NCI-H446 (cell line): ENCODE measurements at regions not wholly inside any gene's neighbourhood (a gene's known extent, or its start where the extent isn't known, plus 50 kb on each side); places are given as distances from the start of the nearest gene placed in this dataset.

Source experiments
- DNase-seq, 2 experiments: peaks; one replicate each; lab custom pipeline; 2025; lab: John Stamatoyannopoulos, UW

GRCh38 chr4:140316799-140317198 lies 56.6 kb upstream of the SCOC start:
- DNase-seq, result no peak

GRCh38 chr4:140315970-140316369 lies 57.5 kb upstream of the SCOC start:
- no peak for DNase-seq

DNA sequence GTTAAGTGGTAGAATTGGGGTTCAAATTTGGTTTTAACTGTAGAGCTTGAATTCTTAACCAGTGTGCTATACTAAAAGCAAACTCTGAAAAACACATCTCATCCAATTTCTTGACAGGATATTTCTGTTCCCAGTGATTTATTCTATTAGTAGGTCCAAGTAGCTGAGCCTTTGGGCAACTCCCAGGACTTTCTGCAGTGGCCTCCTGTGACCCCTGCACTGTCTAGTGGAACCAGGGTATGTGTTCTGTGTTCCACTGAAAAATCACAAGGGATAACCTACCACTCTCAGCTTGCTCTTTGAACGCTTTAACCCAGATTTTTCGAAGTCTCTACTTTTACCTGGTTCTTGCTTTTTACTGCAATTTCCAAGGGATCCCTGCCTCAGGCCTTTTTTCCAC lies 58.0 kb upstream of the SCOC start:
- no peak for DNase-seq

DNA sequence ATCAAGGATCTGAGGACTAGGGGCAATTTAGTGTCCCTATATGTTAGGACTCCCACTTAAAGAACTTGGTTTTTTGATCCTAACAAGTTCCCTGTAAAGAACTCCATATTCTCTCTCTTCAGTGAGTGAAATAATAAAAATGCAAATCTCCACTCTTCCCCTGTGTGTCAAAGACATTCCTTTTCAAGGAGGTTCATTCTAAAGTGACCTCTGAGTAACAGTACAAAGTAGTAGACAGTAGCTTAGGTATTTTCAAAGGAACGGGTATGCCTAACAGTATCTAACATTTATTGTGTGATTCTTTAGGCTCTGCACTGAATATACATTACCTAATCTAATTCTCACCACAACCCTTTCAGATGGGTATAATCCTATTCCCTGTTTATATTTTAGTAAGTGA lies 58.4 kb upstream of the SCOC start:
- DNase-seq, result no peak

DNA sequence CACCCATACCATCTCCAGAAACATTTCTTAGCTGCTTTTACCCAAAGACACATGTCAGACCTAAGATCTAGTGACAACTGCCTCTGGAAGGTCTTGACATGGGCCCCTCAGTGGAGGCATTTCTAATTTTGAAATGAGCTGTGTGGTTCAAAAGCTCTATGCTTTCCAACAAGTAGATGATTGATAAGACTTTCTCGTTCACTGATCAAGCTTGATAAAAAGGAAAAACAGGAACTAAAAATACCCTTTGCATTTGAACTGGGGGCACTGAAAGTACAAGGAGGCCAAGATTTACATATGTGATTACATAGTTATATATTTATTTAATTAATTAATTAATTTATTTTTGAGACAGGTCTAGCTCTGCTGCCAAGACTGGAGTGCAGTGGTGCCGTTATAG lies 61.3 kb upstream of the SCOC start:
- DNase-seq, result no peak

- no peak for DNase-seq
Measured at GRCh38 chr4:140311257-140311835, 62.1 kb upstream of the SCOC start.

GRCh38 chr4:140309124-140309870 lies 64.1 kb upstream of the SCOC start:
- DNase-seq, result no peak

GRCh38 chr4:140308366-140309123 lies 64.9 kb upstream of the SCOC start:
- peak in 1 of 2 experiments; percentile 74 for DNase-seq

DNA sequence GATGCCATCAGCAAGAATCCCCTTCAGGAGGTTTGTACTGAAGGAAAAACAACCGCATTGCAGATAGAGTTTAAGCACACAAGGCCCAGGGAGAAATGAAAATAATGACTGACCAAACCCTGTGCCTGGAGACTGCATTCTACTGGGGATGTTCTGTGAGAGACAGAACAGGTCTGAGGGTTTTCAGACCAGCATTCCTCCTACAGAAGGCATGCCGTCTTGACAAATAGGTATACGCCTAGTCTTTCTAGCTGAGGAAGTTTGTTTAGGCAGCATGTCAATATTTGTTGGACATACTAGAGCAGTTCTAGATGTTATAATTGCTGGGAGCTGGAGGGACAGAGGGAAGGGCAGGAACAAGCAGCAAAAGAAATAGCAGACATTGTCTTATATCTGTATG lies 68.4 kb upstream of the SCOC start:
- no peak for DNase-seq

DNA sequence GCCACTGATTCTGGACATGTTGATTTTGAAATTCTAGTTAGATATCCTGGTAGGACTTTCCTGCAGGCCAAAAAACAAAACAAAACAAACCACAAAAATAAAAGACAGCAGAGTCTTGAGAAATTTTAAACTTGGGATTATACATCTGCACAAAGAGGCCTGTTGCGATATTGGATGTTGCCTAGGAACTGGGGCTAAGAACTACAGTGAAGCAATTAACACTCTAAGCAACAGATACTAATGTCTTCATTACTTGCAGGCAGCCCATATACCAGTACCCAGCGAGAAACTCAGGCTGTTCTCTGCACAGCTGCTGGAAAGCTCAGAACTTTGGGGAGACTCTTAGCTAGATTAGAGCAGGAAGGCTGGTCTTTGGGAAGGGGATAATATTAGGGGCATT lies 69.1 kb upstream of the SCOC start:
- no peak for DNase-seq

DNA sequence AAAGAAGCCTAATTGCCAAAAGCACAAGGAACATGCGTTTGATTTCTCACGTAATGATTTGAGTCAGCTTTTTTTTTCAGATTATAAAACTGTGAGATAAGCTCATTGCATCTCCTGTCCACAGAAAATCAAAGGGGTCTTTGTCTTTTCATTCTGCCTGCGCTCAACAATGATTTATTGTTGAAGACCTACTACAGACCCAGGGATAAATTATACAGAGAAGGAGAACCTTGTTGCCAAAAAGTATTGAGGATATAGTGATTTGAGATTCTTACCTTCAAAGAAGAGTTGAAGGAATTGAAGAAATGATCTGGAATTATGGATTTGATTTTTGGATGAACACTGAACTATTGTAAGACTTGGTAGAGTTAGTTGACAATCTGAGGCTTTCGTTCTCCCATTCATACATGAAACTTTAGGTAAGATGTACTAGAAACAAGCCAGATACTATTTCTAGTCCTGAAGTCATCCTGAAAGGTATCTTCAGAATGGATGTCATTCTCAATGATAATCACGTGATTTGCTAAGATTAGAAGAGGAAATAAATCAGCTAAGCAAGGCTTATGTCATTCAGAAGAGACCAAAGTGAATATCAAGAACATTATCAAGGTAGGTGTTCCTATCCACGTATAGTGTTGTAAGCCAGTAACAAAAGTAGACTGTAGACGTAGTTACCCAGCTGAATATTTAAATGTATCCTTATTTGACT lies 71.1 kb upstream of the SCOC start:
- no peak for DNase-seq

GRCh38 chr4:140300271-140300970 lies 73.0 kb upstream of the SCOC start:
- no peak for DNase-seq

DNA sequence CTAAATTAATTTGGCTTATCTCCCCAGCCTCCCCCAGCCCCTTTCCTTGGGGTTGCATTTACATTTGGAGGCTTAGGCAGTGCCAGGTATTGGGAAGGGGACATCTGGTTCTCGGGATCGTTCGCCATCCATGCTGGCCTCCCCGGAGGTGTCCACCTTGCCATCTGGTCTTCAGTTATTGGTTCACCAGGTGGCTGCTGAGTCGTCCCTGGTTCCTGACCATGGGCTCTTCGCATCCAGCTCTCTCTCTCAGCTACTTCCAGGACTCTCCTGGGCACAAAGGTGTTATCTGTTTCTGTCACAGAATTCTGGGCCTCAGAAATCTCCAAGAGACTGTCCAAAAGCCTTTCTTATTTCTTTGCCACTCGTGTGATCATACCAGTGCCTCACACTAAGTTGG lies 75.4 kb upstream of the SCOC start:
- DNase-seq, result no peak

DNA sequence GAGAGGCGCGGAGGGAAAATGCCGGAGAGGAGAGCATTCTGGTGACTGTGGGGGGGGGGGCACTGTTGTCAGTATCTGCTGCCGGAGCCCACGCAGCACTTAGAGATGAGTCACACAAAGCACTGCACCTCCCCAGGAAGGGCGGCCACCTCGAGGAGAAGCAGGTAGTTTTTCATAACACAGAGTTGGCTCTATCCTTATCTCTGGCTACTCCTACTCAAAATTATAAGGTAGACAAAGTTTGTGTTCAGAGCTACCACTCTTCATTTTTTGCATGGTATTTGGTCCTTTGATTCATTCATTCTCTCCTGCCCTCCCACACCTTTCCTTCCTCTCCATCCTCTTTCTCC lies 76.2 kb upstream of the SCOC start:
- no peak for DNase-seq

DNA sequence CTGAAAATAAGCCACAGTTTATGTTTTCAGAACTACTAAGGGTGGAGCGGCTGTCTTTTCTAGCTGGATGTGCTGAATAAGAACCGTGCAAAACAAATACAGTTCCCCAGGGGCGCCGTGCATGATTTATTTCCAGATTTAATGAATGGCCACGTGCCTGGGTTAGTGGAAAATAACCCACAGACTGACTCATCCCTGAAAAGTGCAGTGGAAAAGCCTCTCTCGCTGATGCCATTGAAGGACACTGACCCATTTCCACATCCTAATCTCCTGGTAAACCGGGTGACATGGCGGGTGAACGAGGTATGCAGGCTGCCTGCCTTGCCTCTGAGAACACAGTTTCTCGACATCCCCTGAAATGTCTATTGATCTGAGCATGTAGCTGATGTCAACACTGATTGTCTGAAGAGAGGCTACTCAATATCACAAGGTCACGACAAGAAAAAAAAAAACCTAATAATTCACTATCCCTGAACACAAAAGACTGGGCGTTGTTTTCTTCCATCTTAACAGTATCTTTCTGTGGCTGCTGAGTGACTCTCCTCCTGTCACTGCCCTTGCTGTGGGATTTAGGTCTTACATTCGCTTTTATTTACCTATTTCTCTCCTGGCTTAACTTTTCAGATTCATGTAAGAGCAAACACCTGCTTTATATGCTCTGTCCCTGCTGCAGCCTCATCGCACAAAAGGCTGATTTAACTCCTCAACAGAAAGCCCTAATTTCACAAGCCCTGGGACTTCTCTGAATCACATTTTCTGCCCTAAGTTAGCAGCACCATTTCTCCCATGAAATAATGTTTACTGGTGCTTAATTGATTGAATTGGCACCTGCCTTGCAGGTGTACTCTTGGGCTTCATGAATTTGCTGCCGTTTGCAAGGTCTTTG lies 76.9 kb upstream of the SCOC start:
- peak in 1 of 2 experiments; percentile 12 for DNase-seq

- DNase-seq, result no peak
Measured at GRCh38 chr4:140293979-140294378, 79.5 kb upstream of the SCOC start.

DNA sequence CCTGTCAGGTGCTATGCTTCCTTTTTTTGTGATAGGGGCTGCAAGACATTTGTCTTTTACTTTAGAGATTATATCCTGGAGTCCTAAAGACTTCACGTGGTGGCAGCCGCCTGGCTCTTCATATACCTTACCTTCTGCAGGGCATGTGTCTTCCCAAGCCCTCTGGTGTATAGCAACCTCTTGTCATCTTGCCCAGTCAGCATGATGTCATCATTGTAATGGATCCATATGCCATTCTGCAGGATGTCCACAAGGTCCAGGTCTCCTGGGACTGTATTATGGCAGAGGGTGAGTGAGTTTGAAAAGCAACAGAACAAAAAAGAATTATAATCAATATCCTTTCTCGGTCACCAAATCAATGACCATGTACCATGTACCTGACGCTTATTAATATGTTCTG lies 82.2 kb upstream of the SCOC start:
- peak; percentile 43 to 79 for DNase-seq

DNA sequence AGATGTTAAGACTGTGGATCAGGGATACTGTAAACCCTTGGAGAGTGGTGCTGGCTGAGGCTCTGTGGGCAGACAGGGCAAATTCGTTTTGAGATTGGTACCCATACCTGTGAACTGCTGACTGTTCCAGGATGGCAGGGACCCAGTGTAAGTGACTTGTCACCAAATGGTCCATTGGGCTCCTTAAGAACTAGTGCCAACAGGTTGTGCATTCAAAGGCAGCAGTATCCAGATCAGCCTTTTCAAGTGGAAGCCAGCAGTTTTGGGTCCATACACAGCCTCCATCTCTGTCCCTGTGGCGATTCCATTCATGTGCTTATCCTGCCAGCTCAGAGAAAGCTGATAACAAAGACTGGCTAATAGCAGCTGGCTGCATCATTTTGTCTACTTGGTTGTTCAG lies 84.0 kb upstream of the SCOC start:
- no peak for DNase-seq

DNA sequence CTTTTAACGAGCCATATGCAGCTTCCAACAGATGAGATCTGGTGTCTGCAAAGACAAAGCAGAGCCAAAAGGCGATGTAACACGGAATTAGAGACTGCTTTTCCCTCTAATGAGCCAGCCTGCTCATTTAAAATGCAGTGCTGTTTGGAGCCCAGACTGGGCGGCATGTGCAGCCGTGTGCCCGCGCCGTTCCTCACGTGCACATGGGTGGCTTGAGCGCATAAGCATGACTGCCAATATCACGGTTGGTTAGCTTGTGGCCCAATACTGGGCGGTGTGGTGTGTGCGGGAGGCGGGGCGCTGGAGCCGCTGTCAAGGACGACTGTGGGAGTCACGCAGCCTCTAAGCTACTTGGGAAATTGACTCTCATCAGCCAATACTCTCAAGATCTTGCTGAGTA lies 87.0 kb upstream of the SCOC start:
- peak; percentile 36 to 87 for DNase-seq

DNA sequence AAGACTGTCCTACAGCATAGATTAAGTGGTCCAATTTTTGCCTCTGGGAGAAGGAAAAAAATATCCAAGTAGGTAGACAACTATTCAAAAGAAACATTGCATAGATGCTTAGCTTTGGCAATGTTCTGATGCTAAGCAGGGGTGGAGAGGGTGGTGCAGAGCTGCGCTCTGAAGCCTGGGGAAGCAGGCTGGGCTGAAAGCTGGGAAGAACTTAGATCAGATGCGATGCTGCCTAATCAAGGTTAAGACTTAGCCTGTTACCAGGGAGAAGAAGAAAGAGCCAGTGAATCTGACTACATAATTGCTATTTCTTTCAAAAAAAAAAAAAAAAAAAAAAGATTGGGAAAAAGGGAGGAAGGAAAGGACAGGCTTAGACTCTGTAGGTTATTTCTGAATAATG lies 89.0 kb upstream of the SCOC start:
- DNase-seq, result no peak
